SK-N-SH (cell line): ENCODE measurements at regions not wholly inside any gene's neighbourhood (a gene's known extent, or its start where the extent isn't known, plus 50 kb on each side); places are given as distances from the start of the nearest gene placed in this dataset.

Experiments
- CTCF ChIA-PET: fragments of 300-600, 350-600 bp; formaldehyde crosslinking; extraction: SDS; loops from one replicate; lab custom pipeline; 2021; lab: Yijun Ruan, JAX
- POLR2A ChIA-PET: fragments of 350-600 bp; sonication (Branson Sonifier 250); formaldehyde crosslinking; extraction: SDS; loops from one replicate; lab custom pipeline; 2020; ENCODE audit warnings: antibody characterized with exemption, inconsistent platforms; lab: Yijun Ruan, JAX
- DNase-seq: peaks from one replicate; pipeline ENCODE4 v3.0.0; 2012
- H2AFZ ChIP-seq: fragments of 200-600 bp; sonication (generic); 2 replicates; pipeline ENCODE4 v1.8.1; 2016; ENCODE audit warnings: antibody characterized with exemption, mild to moderate bottlenecking, low read depth
- H3F3A ChIP-seq: fragments of 200-600 bp; sonication (generic); replicated peaks from 2 replicates; pipeline ENCODE3; 2016; ENCODE audit warnings: antibody characterized with exemption, mild to moderate bottlenecking; ENCODE audit not compliant: insufficient read depth
- H3K27ac ChIP-seq, 2 experiments: fragments of 200-500 bp in 1 of 2; fragments of 200-600 bp in 1 of 2; sonication (Bioruptor generic) in 1 of 2; sonication (generic), shearing (Covaris generic) in 1 of 2; 2 replicates each; pipeline versions ENCODE4 v1.5.1 to v1.6.1; 2014 to 2016; ENCODE audit warnings: low read depth in 2 of 2, inconsistent platforms in 1 of 2, low read length in 1 of 2, mild to moderate bottlenecking in 1 of 2, mixed read lengths in 1 of 2
- H3K27me3 ChIP-seq: fragments of 200-600 bp; sonication (generic), shearing (Covaris generic); 2 replicates; pipeline ENCODE4 v1.6.1; 2016; ENCODE audit warnings: mixed run types; ENCODE audit not compliant: insufficient read depth
- H3K36me3 ChIP-seq, 2 experiments: fragments of 200-500 bp in 1 of 2; fragments of 200-600 bp in 1 of 2; sonication (Bioruptor generic) in 1 of 2; sonication (generic) in 1 of 2; replicated peaks in 1 of 2; 2 replicates each; pipeline versions ENCODE3 to v1.5.1; 2014 to 2016; ENCODE audit warnings: low read length in 1 of 2, mild to moderate bottlenecking in 1 of 2; ENCODE audit not compliant: insufficient read depth in 2 of 2, control insufficient read depth in 1 of 2
- H3K4me1 ChIP-seq, 2 experiments: fragments of 200-500 bp in 1 of 2; fragments of 200-600 bp in 1 of 2; sonication (Bioruptor generic) in 1 of 2; sonication (generic), shearing (Covaris generic) in 1 of 2; 2 replicates each; pipeline versions ENCODE4 v1.5.1 to v1.6.1; 2014 to 2016; ENCODE audit warnings: low read depth in 1 of 2, low read length in 1 of 2, mixed run types in 1 of 2; ENCODE audit not compliant: insufficient read depth in 2 of 2, control insufficient read depth in 1 of 2
- H3K4me2 ChIP-seq: fragments of 200-600 bp; sonication (generic), shearing (Covaris generic); 2 replicates; pipeline ENCODE4 v1.6.1; 2017; ENCODE audit warnings: mixed run types
- H3K4me3 ChIP-seq, 2 experiments: fragments of 200-500 bp in 1 of 2; fragments of 200-600 bp in 1 of 2; sonication (Bioruptor generic) in 1 of 2; sonication (generic), shearing (Covaris generic) in 1 of 2; 2 replicates each; pipeline versions ENCODE4 v1.5.1 to v1.8.1; 2014 to 2016; ENCODE audit warnings: low read depth in 2 of 2, inconsistent platforms in 1 of 2, low read length in 1 of 2, mild to moderate bottlenecking in 1 of 2, mixed read lengths in 1 of 2, moderate library complexity in 1 of 2
- H3K79me2 ChIP-seq: fragments of 200-600 bp; sonication (generic); 2 replicates; pipeline ENCODE4 v1.8.1; 2017; ENCODE audit warnings: mild to moderate bottlenecking; ENCODE audit not compliant: insufficient read depth
- H3K9ac ChIP-seq: fragments of 200-600 bp; sonication (generic); 2 replicates; pipeline ENCODE4 v1.6.1; 2017; ENCODE audit warnings: mixed run types
- H3K9me2 ChIP-seq: fragments of 200-600 bp; sonication (generic); 2 replicates; pipeline ENCODE4 v1.6.1; 2017; ENCODE audit warnings: mixed run types
- H3K9me3 ChIP-seq: fragments of 200-600 bp; sonication (generic); 2 replicates; pipeline ENCODE4 v1.6.1; 2017; ENCODE audit warnings: mixed run types, mild to moderate bottlenecking, moderate library complexity
- H4K20me1 ChIP-seq: fragments of 200-600 bp; sonication (generic); 2 replicates; pipeline ENCODE4 v1.6.1; 2017; ENCODE audit warnings: mild to moderate bottlenecking, mixed run types; ENCODE audit not compliant: insufficient read depth
- ELF1 ChIP-seq: IDR thresholded peaks from 2 replicates; pipeline ENCODE4 v1.4.0; 2012
- EZH2phosphoT487 ChIP-seq: fragments of 200-600 bp; sonication (generic); IDR thresholded peaks from 2 replicates; pipeline ENCODE4 v1.6.1; 2017; ENCODE audit warnings: low read depth, mixed run types, mild to moderate bottlenecking, antibody characterized with exemption, moderate library complexity, borderline replicate concordance
- FOSL2 ChIP-seq: IDR thresholded peaks from 2 replicates; pipeline ENCODE4 v1.4.0; 2012; ENCODE audit warnings: low read depth, mild to moderate bottlenecking, moderate library complexity, borderline replicate concordance
- FOXJ3 ChIP-seq: sonication (generic); formaldehyde crosslinking; IDR thresholded peaks from 2 replicates; pipeline ENCODE4 v1.5.1; 2020; ENCODE audit warnings: mild to moderate bottlenecking, missing genetic modification reagents
- MAX ChIP-seq: IDR thresholded peaks from 2 replicates; pipeline ENCODE4 v1.4.0; 2012; ENCODE audit warnings: low read depth
- NRF1 ChIP-seq: IDR thresholded peaks from 2 replicates; pipeline ENCODE4 v1.6.1; 2012; ENCODE audit warnings: low read depth, mild to moderate bottlenecking, low read length
- POLR2AphosphoS5 ChIP-seq: IDR thresholded peaks from 2 replicates; pipeline ENCODE4 v1.6.1; 2012; ENCODE audit warnings: low read depth, low read length
- RAD21 ChIP-seq: IDR thresholded peaks from 2 replicates; pipeline ENCODE4 v1.6.1; 2012; ENCODE audit warnings: mild to moderate bottlenecking, low read length
- REST ChIP-seq: IDR thresholded peaks from 2 replicates; pipeline ENCODE4 v1.6.1; 2012; ENCODE audit warnings: mild to moderate bottlenecking, low read depth, low read length, moderate library complexity
- RFX5 ChIP-seq: IDR thresholded peaks from 2 replicates; pipeline ENCODE4 v1.6.1; 2012; ENCODE audit warnings: mild to moderate bottlenecking, improper control_type of control experiment, low read length
- USF1 ChIP-seq: IDR thresholded peaks from 2 replicates; pipeline ENCODE4 v1.4.0; 2012; ENCODE audit warnings: low read depth, borderline replicate concordance
- USF2 ChIP-seq: fragments of 150-350 bp; IDR thresholded peaks from 2 replicates; pipeline ENCODE4 v1.6.1; 2017; ENCODE audit warnings: antibody characterized with exemption, low read length, low read depth, borderline replicate concordance
- YY1 ChIP-seq: IDR thresholded peaks from 2 replicates; pipeline ENCODE4 v1.4.0; 2012; ENCODE audit warnings: low read depth, mild to moderate bottlenecking
- WGBS: methylation state at CpG from one replicate; pipeline ENCODE4 v1.1.6; 2017; ENCODE audit warnings: low lambda C conversion rate; 5-methylcytosine and 5-hydroxymethylcytosine counted together
- TF ChIP-seq, protein P1 (sequence below): IDR thresholded peaks from 2 replicates; pipeline ENCODE4 v1.4.0; 2012; ENCODE audit warnings: low read depth, borderline replicate concordance
- TF ChIP-seq, protein P2 (sequence below): fragments of 200-600 bp; sonication (generic); IDR thresholded peaks from 2 replicates; pipeline ENCODE4 v1.6.1; 2017; ENCODE audit warnings: antibody characterized with exemption, mild to moderate bottlenecking, moderate library complexity

DNA sequence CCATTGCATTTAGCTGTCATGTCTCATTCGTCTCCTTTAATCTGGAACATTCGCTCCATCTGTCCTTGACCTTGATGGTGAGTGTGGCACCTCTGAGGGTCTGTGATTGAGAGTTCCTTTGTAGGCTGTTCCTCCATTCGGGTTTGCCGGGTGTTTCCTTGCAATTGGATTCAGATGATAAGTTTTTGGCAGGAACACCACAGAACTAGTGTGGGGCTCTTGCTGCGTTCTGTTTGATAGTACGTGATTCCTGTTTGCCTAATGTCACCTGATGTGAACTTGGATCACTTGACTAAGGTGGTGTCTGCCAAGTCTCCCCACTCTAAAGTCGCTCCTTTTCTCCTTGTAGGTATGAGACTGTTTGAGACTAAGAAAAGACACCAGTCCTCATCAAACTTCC, 109.7 kb upstream of the TMEM45B start:
- CTCF ChIA-PET = interaction anchor here (1.7 kb wide), 1 partner anchor 11 kb away, joined by 4 read pairs; no protein-coding TSS in a partner anchor
- H3K4me2 ChIP-seq = no peak overlapping the region
- 70% methylated on average over 7 of the region's 7 CpGs for WGBS
- H4K20me1 ChIP-seq = no peaks in the 10 kb centered on the region
- DNase-seq = no peak
- POLR2A ChIA-PET = no interaction called here
- no peaks in the 10 kb centered on the region; the same call in 1 of the 2 replicates for H3K27me3 ChIP-seq
- no peaks in the 10 kb centered on the region for H3F3A ChIP-seq
- no peak overlapping the region for H3K4me3 ChIP-seq
- no peaks in the 10 kb centered on the region for H3K79me2 ChIP-seq
- no peak overlapping the region for H2AFZ ChIP-seq
- H3K9me3 ChIP-seq = no peaks in the 10 kb centered on the region
- H3K9me2 ChIP-seq = no peaks in the 10 kb centered on the region
- no peaks in the 10 kb centered on the region for H3K4me1 ChIP-seq
- no peaks in the 10 kb centered on the region for H3K36me3 ChIP-seq
- H3K9ac ChIP-seq = no peak overlapping the region
- no peak overlapping the region for H3K27ac ChIP-seq
- TF ChIP-seq USF2 = no peak
- TF ChIP-seq, protein P1, sequence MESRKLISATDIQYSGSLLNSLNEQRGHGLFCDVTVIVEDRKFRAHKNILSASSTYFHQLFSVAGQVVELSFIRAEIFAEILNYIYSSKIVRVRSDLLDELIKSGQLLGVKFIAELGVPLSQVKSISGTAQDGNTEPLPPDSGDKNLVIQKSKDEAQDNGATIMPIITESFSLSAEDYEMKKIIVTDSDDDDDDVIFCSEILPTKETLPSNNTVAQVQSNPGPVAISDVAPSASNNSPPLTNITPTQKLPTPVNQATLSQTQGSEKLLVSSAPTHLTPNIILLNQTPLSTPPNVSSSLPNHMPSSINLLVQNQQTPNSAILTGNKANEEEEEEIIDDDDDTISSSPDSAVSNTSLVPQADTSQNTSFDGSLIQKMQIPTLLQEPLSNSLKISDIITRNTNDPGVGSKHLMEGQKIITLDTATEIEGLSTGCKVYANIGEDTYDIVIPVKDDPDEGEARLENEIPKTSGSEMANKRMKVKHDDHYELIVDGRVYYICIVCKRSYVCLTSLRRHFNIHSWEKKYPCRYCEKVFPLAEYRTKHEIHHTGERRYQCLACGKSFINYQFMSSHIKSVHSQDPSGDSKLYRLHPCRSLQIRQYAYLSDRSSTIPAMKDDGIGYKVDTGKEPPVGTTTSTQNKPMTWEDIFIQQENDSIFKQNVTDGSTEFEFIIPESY = no peak
- TF ChIP-seq REST = no peak
- TF ChIP-seq YY1 = no peak
- no peak for TF ChIP-seq MAX
- no peak for TF ChIP-seq FOSL2
- TF ChIP-seq POLR2AphosphoS5 = no peak
- TF ChIP-seq, all 33 proteins: peak for 0

- no peak overlapping the region for H3K27ac ChIP-seq
- H3K4me2 ChIP-seq = no peak overlapping the region
- no peak overlapping the region for H3K9ac ChIP-seq
- WGBS = 46% methylated on average over 14 of the region's 15 CpGs
- H3K4me1 ChIP-seq = no peaks in the 10 kb centered on the region
- H4K20me1 ChIP-seq = no peaks in the 10 kb centered on the region
- ChIA-PET POLR2A (no interaction called here), CTCF (interaction anchor here (0.6 kb wide), 1 partner anchor 14 kb away, joined by 3 read pairs; no protein-coding TSS in a partner anchor)
- H3K9me2 ChIP-seq = no peaks in the 10 kb centered on the region
- H3F3A ChIP-seq = no peaks in the 10 kb centered on the region
- no peak overlapping the region for H3K4me3 ChIP-seq
- H3K36me3 ChIP-seq = no peaks in the 10 kb centered on the region
- DNase-seq = no peak
- no peak overlapping the region for H2AFZ ChIP-seq
- no peaks in the 10 kb centered on the region for H3K27me3 ChIP-seq
- H3K79me2 ChIP-seq = no peaks in the 10 kb centered on the region
- no peaks in the 10 kb centered on the region for H3K9me3 ChIP-seq
- no peak for TF ChIP-seq NRF1
- TF ChIP-seq, protein P1 = no peak
- no peak for TF ChIP-seq RAD21
- no peak for TF ChIP-seq USF1
- no peak for TF ChIP-seq FOXJ3
- no peak for TF ChIP-seq EZH2phosphoT487
- TF ChIP-seq, protein P2, sequence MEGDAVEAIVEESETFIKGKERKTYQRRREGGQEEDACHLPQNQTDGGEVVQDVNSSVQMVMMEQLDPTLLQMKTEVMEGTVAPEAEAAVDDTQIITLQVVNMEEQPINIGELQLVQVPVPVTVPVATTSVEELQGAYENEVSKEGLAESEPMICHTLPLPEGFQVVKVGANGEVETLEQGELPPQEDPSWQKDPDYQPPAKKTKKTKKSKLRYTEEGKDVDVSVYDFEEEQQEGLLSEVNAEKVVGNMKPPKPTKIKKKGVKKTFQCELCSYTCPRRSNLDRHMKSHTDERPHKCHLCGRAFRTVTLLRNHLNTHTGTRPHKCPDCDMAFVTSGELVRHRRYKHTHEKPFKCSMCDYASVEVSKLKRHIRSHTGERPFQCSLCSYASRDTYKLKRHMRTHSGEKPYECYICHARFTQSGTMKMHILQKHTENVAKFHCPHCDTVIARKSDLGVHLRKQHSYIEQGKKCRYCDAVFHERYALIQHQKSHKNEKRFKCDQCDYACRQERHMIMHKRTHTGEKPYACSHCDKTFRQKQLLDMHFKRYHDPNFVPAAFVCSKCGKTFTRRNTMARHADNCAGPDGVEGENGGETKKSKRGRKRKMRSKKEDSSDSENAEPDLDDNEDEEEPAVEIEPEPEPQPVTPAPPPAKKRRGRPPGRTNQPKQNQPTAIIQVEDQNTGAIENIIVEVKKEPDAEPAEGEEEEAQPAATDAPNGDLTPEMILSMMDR = no peak
- no peak for TF ChIP-seq RFX5
- no peak for TF ChIP-seq ELF1
Observed at GRCh38 chr11:129709801-129710398, 105.7 kb upstream of the TMEM45B start.
